SHP77 treated with DMSO at 0.1 percent for 48 hours (cell line): ENCODE measurements at regions not wholly inside any gene's neighbourhood (a gene's known extent, or its start where the extent isn't known, plus 50 kb on each side); places are given as distances from the start of the nearest gene placed in this dataset.

Experiments used
- DNase-seq: peaks from one replicate; lab custom pipeline; 2025; lab: John Stamatoyannopoulos, UW

- DNase-seq = no peak
These were observed 145.6 kb upstream of the GALNT17 start for GRCh38 chr7:70986297-70986696.

GRCh38 chr7:70994176-70994575 lies 137.8 kb upstream of the GALNT17 start:
- no peak for DNase-seq

- no peak for DNase-seq
These were observed 134.7 kb upstream of the GALNT17 start for GRCh38 chr7:70997261-70997660.

GRCh38 chr7:71005109-71005508 lies 126.8 kb upstream of the GALNT17 start:
- DNase-seq = no peak

GRCh38 chr7:71009636-71010035 lies 122.3 kb upstream of the GALNT17 start:
- no peak for DNase-seq

- DNase-seq = no peak
These were observed 116.6 kb upstream of the GALNT17 start for GRCh38 chr7:71015252-71015900.

- no peak for DNase-seq
These were observed 115.5 kb upstream of the GALNT17 start for GRCh38 chr7:71016401-71016800.

GRCh38 chr7:71017602-71018001 lies 114.3 kb upstream of the GALNT17 start:
- DNase-seq = no peak

- no peak for DNase-seq
These were observed 112.2 kb upstream of the GALNT17 start for GRCh38 chr7:71019706-71020105.

GRCh38 chr7:71021131-71021530 lies 110.8 kb upstream of the GALNT17 start:
- no peak for DNase-seq

- no peak for DNase-seq
These were observed 105.3 kb upstream of the GALNT17 start for GRCh38 chr7:71026680-71027079.

GRCh38 chr7:71034243-71034642 lies 97.7 kb upstream of the GALNT17 start:
- DNase-seq = no peak

- DNase-seq = no peak
These were observed 89.4 kb upstream of the GALNT17 start for GRCh38 chr7:71042591-71042990.

- DNase-seq = no peak
These were observed 81.5 kb upstream of the GALNT17 start for GRCh38 chr7:71050492-71050891.

GRCh38 chr7:71055504-71055903 lies 76.4 kb upstream of the GALNT17 start:
- DNase-seq = no peak

- DNase-seq = no peak
These were observed 54.0 kb upstream of the GALNT17 start for GRCh38 chr7:71077743-71078476.
